ENCODE measurements at regions not wholly inside any gene's neighbourhood (a gene's known extent, or its start where the extent isn't known, plus 50 kb on each side); places are given as distances from the start of the nearest gene placed in this dataset.
A peak's percentile ranks its signal among the peaks of the same experiment; 100 is the strongest.

- no peak overlapping the region for H3K4me3 ChIP-seq (replicated peaks in 1 of 2; ENCODE audit: low read depth in 2 of 2, low read length in 2 of 2)
- peak in 1 of 2 donors; percentile 10 for DNase-seq (ENCODE audit: low read depth in 2 of 2)
- TF ChIP-seq CTCF (IDR thresholded peaks at IDR 0.05; ENCODE audit: low read depth, low read length), result no peak
Observed at GRCh38 chr6:71727632-71728294, 158.6 kb upstream of the RIMS1 start.

GRCh38 chr6:71730284-71730683 is 156.1 kb upstream of the RIMS1 start:
- H3K4me3 ChIP-seq (replicated peaks in 1 of 2; ENCODE audit: low read depth in 2 of 2, low read length in 2 of 2), result no peak overlapping the region
- no peak for DNase-seq (ENCODE audit: low read depth in 2 of 2)
- TF ChIP-seq CTCF (IDR thresholded peaks at IDR 0.05; ENCODE audit: low read depth, low read length), result no peak

GRCh38 chr6:71733970-71734899 is 152.1 kb upstream of the RIMS1 start:
- no peak overlapping the region for H3K4me3 ChIP-seq (replicated peaks in 1 of 2; ENCODE audit: low read depth in 2 of 2, low read length in 2 of 2)
- TF ChIP-seq CTCF (IDR thresholded peaks at IDR 0.05; ENCODE audit: low read depth, low read length), result no peak
- DNase-seq (ENCODE audit: low read depth in 2 of 2), result peak in 1 of 2 donors; percentile 19

GRCh38 chr6:71737953-71738352 is 148.4 kb upstream of the RIMS1 start:
- no peak for TF ChIP-seq CTCF (IDR thresholded peaks at IDR 0.05; ENCODE audit: low read depth, low read length)
- DNase-seq (ENCODE audit: low read depth in 2 of 2), result no peak
- no peak overlapping the region for H3K4me3 ChIP-seq (replicated peaks in 1 of 2; ENCODE audit: low read depth in 2 of 2, low read length in 2 of 2)

- DNase-seq (ENCODE audit: low read depth in 2 of 2), result no peak
- H3K4me3 ChIP-seq (replicated peaks in 1 of 2; ENCODE audit: low read depth in 2 of 2, low read length in 2 of 2), result no peak overlapping the region
- TF ChIP-seq CTCF (IDR thresholded peaks at IDR 0.05; ENCODE audit: low read depth, low read length), result no peak
Observed at GRCh38 chr6:71745525-71745924, 140.8 kb upstream of the RIMS1 start.

GRCh38 chr6:71766146-71766760 is 120.1 kb upstream of the RIMS1 start:
- no peak overlapping the region for H3K4me3 ChIP-seq (replicated peaks in 1 of 2; ENCODE audit: low read depth in 2 of 2, low read length in 2 of 2)
- TF ChIP-seq CTCF (IDR thresholded peaks at IDR 0.05; ENCODE audit: low read depth, low read length), result no peak
- DNase-seq (ENCODE audit: low read depth in 2 of 2), result no peak
